H1 (cell line): ENCODE measurements at regions not wholly inside any gene's neighbourhood (a gene's known extent, or its start where the extent isn't known, plus 50 kb on each side); places are given as distances from the start of the nearest gene placed in this dataset.
A peak's percentile ranks its signal among the peaks of the same experiment; 100 is the strongest.

Experiments
- EZH2 ChIP-seq: fragments of 200-600 bp; sonication (generic); IDR thresholded peaks from 2 replicates; pipeline ENCODE4 v1.7.1; 2012; ENCODE audit warnings: low read depth, mild to moderate bottlenecking, moderate library complexity, low read length, inconsistent platforms; ENCODE audit not compliant: severe bottlenecking
- FOSL1 ChIP-seq: IDR thresholded peaks from 2 replicates; pipeline ENCODE4 v1.6.1; 2011; ENCODE audit warnings: mild to moderate bottlenecking, low read depth, low read length, moderate library complexity; ENCODE audit not compliant: insufficient read depth
- JUN ChIP-seq: IDR thresholded peaks from 2 replicates; pipeline ENCODE4 v1.6.1; 2011; ENCODE audit warnings: low read depth, mild to moderate bottlenecking, improper control_type of control experiment, low read length
- JUND ChIP-seq: IDR thresholded peaks from 2 replicates; pipeline ENCODE4 v1.6.1; 2011; ENCODE audit warnings: mild to moderate bottlenecking, improper control_type of control experiment, low read length
- RXRA ChIP-seq: IDR thresholded peaks from 2 replicates; pipeline ENCODE4 v1.6.1; 2011; ENCODE audit warnings: low read depth, mild to moderate bottlenecking, low read length, moderate library complexity; ENCODE audit not compliant: insufficient read depth
- TF ChIP-seq, protein P1 (sequence below), 3 experiments: IDR thresholded peaks; 1 replicate in 2 of 3; 2 replicates in 1 of 3; pipeline versions ENCODE4 v1.5.1 to v1.6.1; 2011; ENCODE audit warnings: low read length in 3 of 3, mild to moderate bottlenecking in 3 of 3, inconsistent platforms in 2 of 3, low read depth in 1 of 3, moderate library complexity in 1 of 3; ENCODE audit not compliant: insufficient read depth in 1 of 3; ENCODE audit errors: control extremely low read depth in 1 of 3

DNA sequence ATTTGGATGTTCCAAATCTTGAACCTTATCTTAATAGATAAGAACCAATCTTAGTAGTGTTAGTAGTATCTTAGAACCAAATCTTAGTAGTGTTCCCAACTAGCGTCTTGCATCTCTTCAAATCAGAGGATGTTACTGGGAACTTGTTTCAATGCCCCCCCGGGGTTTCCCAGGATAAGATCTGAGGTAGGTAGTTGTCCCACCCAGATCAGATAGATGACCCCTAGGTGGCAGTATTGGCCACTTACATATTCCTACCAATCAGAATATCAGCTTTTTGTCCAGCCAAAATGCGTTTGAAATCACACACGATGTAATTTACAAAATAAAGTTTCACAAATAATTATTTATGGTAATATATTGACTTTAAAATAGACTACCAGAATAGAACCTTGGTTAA, 314.8 kb downstream of the MBD2 start:
- TF ChIP-seq, protein P1, sequence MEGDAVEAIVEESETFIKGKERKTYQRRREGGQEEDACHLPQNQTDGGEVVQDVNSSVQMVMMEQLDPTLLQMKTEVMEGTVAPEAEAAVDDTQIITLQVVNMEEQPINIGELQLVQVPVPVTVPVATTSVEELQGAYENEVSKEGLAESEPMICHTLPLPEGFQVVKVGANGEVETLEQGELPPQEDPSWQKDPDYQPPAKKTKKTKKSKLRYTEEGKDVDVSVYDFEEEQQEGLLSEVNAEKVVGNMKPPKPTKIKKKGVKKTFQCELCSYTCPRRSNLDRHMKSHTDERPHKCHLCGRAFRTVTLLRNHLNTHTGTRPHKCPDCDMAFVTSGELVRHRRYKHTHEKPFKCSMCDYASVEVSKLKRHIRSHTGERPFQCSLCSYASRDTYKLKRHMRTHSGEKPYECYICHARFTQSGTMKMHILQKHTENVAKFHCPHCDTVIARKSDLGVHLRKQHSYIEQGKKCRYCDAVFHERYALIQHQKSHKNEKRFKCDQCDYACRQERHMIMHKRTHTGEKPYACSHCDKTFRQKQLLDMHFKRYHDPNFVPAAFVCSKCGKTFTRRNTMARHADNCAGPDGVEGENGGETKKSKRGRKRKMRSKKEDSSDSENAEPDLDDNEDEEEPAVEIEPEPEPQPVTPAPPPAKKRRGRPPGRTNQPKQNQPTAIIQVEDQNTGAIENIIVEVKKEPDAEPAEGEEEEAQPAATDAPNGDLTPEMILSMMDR (IDR thresholded peaks at IDR 0.05; ENCODE audit: control extremely low read depth in 1 of 3, insufficient read depth in 1 of 3, low read depth in 1 of 3, low read length in 3 of 3) = peak in 2 of 3 experiments; percentile 46 to 64; a peak in 3 of 4 replicates
- TF ChIP-seq JUN = no peak
- TF ChIP-seq JUND = no peak
- no peak for TF ChIP-seq RXRA
- TF ChIP-seq FOSL1 = no peak
- no peak for TF ChIP-seq EZH2
